Keratinocyte (primary cell): ENCODE measurements at regions not wholly inside any gene's neighbourhood (a gene's known extent, or its start where the extent isn't known, plus 50 kb on each side); places are given as distances from the start of the nearest gene placed in this dataset.

Experiments used
- DNase-seq: peaks from one replicate; pipeline ENCODE4 v3.0.0-alpha.2; 2011; ENCODE audit warnings: low read depth, missing footprints, low spot score
- FAIRE-seq: peaks from 2 replicates; lab custom pipeline; 2011; peaks lifted over from hg19 to GRCh38; lab: Jason Lieb, UNC
- H2AFZ ChIP-seq: 2 replicates; pipeline ENCODE4 v1.6.0; 2012; ENCODE audit warnings: low read length, control low read depth, inconsistent platforms; ENCODE audit not compliant: control insufficient read depth
- H3K27ac ChIP-seq: 2 replicates; pipeline ENCODE4 v1.5.1; 2011; ENCODE audit warnings: low read length; ENCODE audit not compliant: control insufficient read depth, insufficient read depth
- H3K27me3 ChIP-seq: 3 replicates; pipeline ENCODE4 v1.6.0; 2011; ENCODE audit warnings: low read length; ENCODE audit not compliant: control insufficient read depth, insufficient read depth; ENCODE audit errors: extremely low read depth
- H3K36me3 ChIP-seq, 2 experiments: 2 replicates in 1 of 2; 3 replicates in 1 of 2; pipeline ENCODE4 v1.5.1; 2011; ENCODE audit warnings: low read length in 2 of 2, mild to moderate bottlenecking in 1 of 2; ENCODE audit not compliant: control insufficient read depth in 2 of 2, insufficient read depth in 2 of 2; ENCODE audit errors: extremely low read depth in 1 of 2
- H3K4me1 ChIP-seq: 3 replicates; pipeline ENCODE4 v1.5.1; 2011; ENCODE audit warnings: low read length; ENCODE audit not compliant: control insufficient read depth, insufficient read depth; ENCODE audit errors: extremely low read depth
- H3K4me2 ChIP-seq: 3 replicates; pipeline ENCODE4 v1.6.0; 2011; ENCODE audit warnings: low read depth, low read length; ENCODE audit not compliant: control insufficient read depth, insufficient read depth; ENCODE audit errors: extremely low read depth
- H3K4me3 ChIP-seq, 3 experiments: fragments of 200-600 bp in 1 of 3; sonication (generic) in 1 of 3; 2 replicates in 2 of 3; 3 replicates in 1 of 3; pipeline ENCODE4 v1.5.1; 2011 to 2016; ENCODE audit warnings: low read length in 3 of 3, mild to moderate bottlenecking in 3 of 3, control low read depth in 2 of 3, inconsistent platforms in 1 of 3, low read depth in 1 of 3, mixed read lengths in 1 of 3, mixed run types in 1 of 3, moderate library complexity in 1 of 3; ENCODE audit not compliant: control insufficient read depth in 2 of 3, insufficient read depth in 2 of 3; ENCODE audit errors: extremely low read depth in 1 of 3
- H3K79me2 ChIP-seq: 2 replicates; pipeline ENCODE4 v1.6.0; 2012; ENCODE audit warnings: low read length; ENCODE audit not compliant: control insufficient read depth, insufficient read depth
- H3K9ac ChIP-seq: 3 replicates; pipeline ENCODE4 v1.6.0; 2011; ENCODE audit warnings: low read length; ENCODE audit not compliant: control insufficient read depth, insufficient read depth; ENCODE audit errors: extremely low read depth
- H3K9me1 ChIP-seq: 3 replicates; pipeline ENCODE4 v1.6.0; 2011; ENCODE audit warnings: low read length; ENCODE audit not compliant: control insufficient read depth, insufficient read depth; ENCODE audit errors: extremely low read depth
- H3K9me3 ChIP-seq: 2 replicates; pipeline ENCODE4 v1.5.1; 2012; ENCODE audit warnings: low read depth, low read length; ENCODE audit not compliant: control insufficient read depth
- H4K20me1 ChIP-seq: 3 replicates; pipeline ENCODE4 v1.6.0; 2011; ENCODE audit warnings: low read length; ENCODE audit not compliant: control insufficient read depth, insufficient read depth; ENCODE audit errors: extremely low read depth
- EZH2 ChIP-seq: IDR thresholded peaks from one replicate; pipeline ENCODE4 v1.6.1; 2012; ENCODE audit warnings: inconsistent platforms, mild to moderate bottlenecking, low read length, moderate library complexity
- dilution Hi-C: fragments of 300-500 bp; cut with MboI; formaldehyde crosslinking; loops from one replicate; pipeline ENCODE4 v1.7.0; 2020; ENCODE audit warnings: low sequenced_read_pairs; ENCODE audit not compliant: extremely low pct_ligation_motif_present
- TF ChIP-seq, protein P1 (sequence below), 3 experiments: IDR thresholded peaks in 1 of 3; conservative IDR thresholded peaks in 1 of 3; optimal IDR thresholded peaks in 1 of 3; 2 replicates in 2 of 3; 3 replicates in 1 of 3; pipeline versions ENCODE3 to v1.5.1; 2011; ENCODE audit warnings: low read length in 3 of 3, mild to moderate bottlenecking in 3 of 3, moderate library complexity in 2 of 3, control low read depth in 1 of 3, inconsistent platforms in 1 of 3; ENCODE audit not compliant: insufficient read depth in 2 of 3; ENCODE audit errors: extremely low read depth in 1 of 3

DNA sequence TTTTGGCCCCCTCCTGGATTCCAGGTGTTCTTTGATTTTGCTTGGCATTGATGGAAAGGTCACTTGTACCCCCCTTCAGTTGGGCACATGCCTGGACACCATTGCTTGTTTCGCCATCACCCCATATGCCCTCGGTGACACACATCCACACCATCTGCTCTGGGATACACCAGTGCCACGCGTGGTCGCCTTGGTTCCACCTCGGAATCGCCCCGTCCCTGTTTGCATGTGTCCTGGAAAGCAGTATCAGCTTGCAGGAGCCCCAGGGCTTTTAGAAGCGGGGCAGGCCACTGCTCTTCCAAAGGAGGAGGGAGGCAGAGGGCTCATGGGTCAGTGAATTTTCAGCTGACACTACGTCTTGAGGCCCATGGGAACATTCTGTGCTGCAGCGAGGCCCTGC is 607.9 kb downstream of the KCNJ18 start:
- no peaks in the 10 kb centered on the region for H3K36me3 ChIP-seq
- H3K9me3 ChIP-seq: peaks cover 12% of the 10 kb centered on the region
- no peak overlapping the region for H3K4me3 ChIP-seq
- no peaks in the 10 kb centered on the region for H3K4me1 ChIP-seq
- TF ChIP-seq, protein P1, sequence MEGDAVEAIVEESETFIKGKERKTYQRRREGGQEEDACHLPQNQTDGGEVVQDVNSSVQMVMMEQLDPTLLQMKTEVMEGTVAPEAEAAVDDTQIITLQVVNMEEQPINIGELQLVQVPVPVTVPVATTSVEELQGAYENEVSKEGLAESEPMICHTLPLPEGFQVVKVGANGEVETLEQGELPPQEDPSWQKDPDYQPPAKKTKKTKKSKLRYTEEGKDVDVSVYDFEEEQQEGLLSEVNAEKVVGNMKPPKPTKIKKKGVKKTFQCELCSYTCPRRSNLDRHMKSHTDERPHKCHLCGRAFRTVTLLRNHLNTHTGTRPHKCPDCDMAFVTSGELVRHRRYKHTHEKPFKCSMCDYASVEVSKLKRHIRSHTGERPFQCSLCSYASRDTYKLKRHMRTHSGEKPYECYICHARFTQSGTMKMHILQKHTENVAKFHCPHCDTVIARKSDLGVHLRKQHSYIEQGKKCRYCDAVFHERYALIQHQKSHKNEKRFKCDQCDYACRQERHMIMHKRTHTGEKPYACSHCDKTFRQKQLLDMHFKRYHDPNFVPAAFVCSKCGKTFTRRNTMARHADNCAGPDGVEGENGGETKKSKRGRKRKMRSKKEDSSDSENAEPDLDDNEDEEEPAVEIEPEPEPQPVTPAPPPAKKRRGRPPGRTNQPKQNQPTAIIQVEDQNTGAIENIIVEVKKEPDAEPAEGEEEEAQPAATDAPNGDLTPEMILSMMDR (optimal IDR thresholded peaks at IDR 0.05 in 1 of 3, IDR thresholded peaks at IDR 0.05 in 1 of 3, conservative IDR thresholded peaks at IDR 0.05 in 1 of 3; ENCODE audit: extremely low read depth in 1 of 3, insufficient read depth in 2 of 3, low read length in 3 of 3): no peak
- TF ChIP-seq EZH2: no peak
- H4K20me1 ChIP-seq: no peaks in the 10 kb centered on the region
- no peak overlapping the region for H3K27ac ChIP-seq
- dilution Hi-C loops: no loop called here
- H2AFZ ChIP-seq: no peak overlapping the region
- H3K9ac ChIP-seq: no peak overlapping the region
- no peak overlapping the region for H3K4me2 ChIP-seq
- FAIRE-seq (no peak), DNase-seq (no peak)
- no peaks in the 10 kb centered on the region for H3K9me1 ChIP-seq
- no peaks in the 10 kb centered on the region for H3K79me2 ChIP-seq
- no peaks in the 10 kb centered on the region for H3K27me3 ChIP-seq

DNA sequence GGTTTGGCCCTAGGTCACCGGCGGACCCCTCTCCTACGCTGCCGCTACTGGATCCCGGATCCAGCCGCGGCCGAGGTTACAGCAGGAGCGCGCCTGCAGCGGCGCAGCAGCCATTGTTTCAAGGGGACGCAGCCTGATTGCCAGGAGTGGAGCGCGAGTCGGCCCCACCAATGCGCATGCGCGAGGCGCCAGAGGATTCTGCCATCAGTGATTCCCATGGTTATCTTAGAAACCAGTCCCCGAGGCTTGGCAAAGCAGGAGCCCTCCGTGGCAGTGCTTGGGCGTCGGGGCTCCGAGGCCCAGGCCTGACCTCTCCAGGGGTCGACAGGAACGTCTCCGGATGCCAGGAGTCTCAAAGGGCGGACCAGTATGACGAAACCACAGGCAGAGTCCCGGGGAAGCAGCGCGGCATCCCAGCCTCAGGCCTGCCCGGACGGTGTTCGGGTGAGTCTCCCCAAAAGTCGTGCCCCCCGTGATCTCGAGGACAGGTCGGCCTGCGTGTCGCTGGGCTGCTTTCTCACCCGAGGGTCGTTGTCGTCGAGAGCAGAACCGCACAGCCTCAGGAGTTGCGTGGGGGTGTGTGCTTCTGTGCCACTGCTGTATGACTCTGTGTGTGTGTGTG is 608.5 kb downstream of the KCNJ18 start:
- Histone ChIP-seq H3K27me3 (no peaks in the 10 kb centered on the region), H3K9me3 (peaks cover 14% of the 10 kb centered on the region), H3K4me3 (no peak overlapping the region), H3K36me3 (no peaks in the 10 kb centered on the region), H4K20me1 (no peaks in the 10 kb centered on the region), H3K4me1 (no peaks in the 10 kb centered on the region), H3K4me2 (no peak overlapping the region), H3K27ac (no peak overlapping the region), H2AFZ (no peak overlapping the region), H3K9me1 (no peaks in the 10 kb centered on the region), H3K9ac (no peak overlapping the region), H3K79me2 (no peaks in the 10 kb centered on the region)
- FAIRE-seq (no peak), DNase-seq (no peak)
- dilution Hi-C loops: no loop called here
- no peak for TF ChIP-seq EZH2
- TF ChIP-seq, protein P1 (optimal IDR thresholded peaks at IDR 0.05 in 1 of 3, IDR thresholded peaks at IDR 0.05 in 1 of 3, conservative IDR thresholded peaks at IDR 0.05 in 1 of 3; ENCODE audit: extremely low read depth in 1 of 3, insufficient read depth in 2 of 3, low read length in 3 of 3): no peak
